ENCODE measurements at regions not wholly inside any gene's neighbourhood (a gene's known extent, or its start where the extent isn't known, plus 50 kb on each side); places are given as distances from the start of the nearest gene placed in this dataset.

GRCh38 chr7:51467384-51468017 is 150.9 kb upstream of the COBL start:
- Histone ChIP-seq H3K9me3 (ENCODE audit: control insufficient read depth, low read length) (no peaks in the 10 kb centered on the region), H3K79me1 (replicated peaks; ENCODE audit: low read length, poor library complexity, severe bottlenecking) (no peaks in the 10 kb centered on the region), H4K91ac (ENCODE audit: low read length) (no peak overlapping the region), H3K4ac (ENCODE audit: low read depth in 1 of 2, low read length in 2 of 2) (no peak overlapping the region), H3K18ac (ENCODE audit: low read depth in 1 of 2, low read length in 2 of 2) (no peak overlapping the region), H2BK12ac (ENCODE audit: low read length in 2 of 2) (no peak overlapping the region), H2BK5ac (ENCODE audit: low read depth, low read length, poor library complexity, severe bottlenecking) (no peak overlapping the region), H3K36me3 (ENCODE audit: control insufficient read depth in 1 of 2, insufficient read depth in 2 of 2, low read depth in 1 of 2, low read length in 2 of 2) (no peaks in the 10 kb centered on the region), H3K9ac (ENCODE audit: low read length) (no peak overlapping the region), H2AFZ (ENCODE audit: low read depth, low read length) (no peak overlapping the region), H3K4me1 (ENCODE audit: control insufficient read depth, insufficient read depth, low read depth, low read length) (no peaks in the 10 kb centered on the region), H2BK15ac (ENCODE audit: low read depth, poor library complexity, severe bottlenecking) (no peak overlapping the region), H2BK120ac (ENCODE audit: low read depth, low read length) (no peak overlapping the region), H3K4me2 (ENCODE audit: low read length, poor library complexity, severe bottlenecking) (no peak overlapping the region), H3K14ac (ENCODE audit: low read length in 2 of 2) (no peak overlapping the region), H3K4me3 (ENCODE audit: insufficient read depth in 1 of 2, low read depth in 1 of 2, low read length in 2 of 2) (no peak overlapping the region), H3K23ac (ENCODE audit: low read length in 2 of 2) (no peak overlapping the region), H4K8ac (ENCODE audit: low read length) (no peak overlapping the region), H3K27ac (ENCODE audit: low read length, poor library complexity, severe bottlenecking) (no peak overlapping the region), H2AK5ac (ENCODE audit: low read length, severe bottlenecking) (no peak overlapping the region), H3K27me3 (ENCODE audit: control insufficient read depth in 1 of 2, insufficient read depth in 1 of 2, low read length in 2 of 2) (peaks cover 0 to 5% of the 10 kb centered on the region in 2 experiments)
- WGBS = 33% methylated on average over 2 of the region's 2 CpGs
- no peak for DNase-seq

GRCh38 chr7:51459809-51460208 is 143.2 kb upstream of the COBL start:
- Histone ChIP-seq H3K27me3 (ENCODE audit: control insufficient read depth in 1 of 2, insufficient read depth in 1 of 2, low read length in 2 of 2) (no peaks in the 10 kb centered on the region), H4K8ac (ENCODE audit: low read length) (no peak overlapping the region), H2BK15ac (ENCODE audit: low read depth, poor library complexity, severe bottlenecking) (no peak overlapping the region), H3K23ac (ENCODE audit: low read length in 2 of 2) (no peak overlapping the region), H3K27ac (ENCODE audit: low read length, poor library complexity, severe bottlenecking) (no peak overlapping the region), H3K9me3 (ENCODE audit: control insufficient read depth, low read length) (no peaks in the 10 kb centered on the region), H3K14ac (ENCODE audit: low read length in 2 of 2) (no peak overlapping the region), H3K79me1 (replicated peaks; ENCODE audit: low read length, poor library complexity, severe bottlenecking) (no peaks in the 10 kb centered on the region), H3K4me3 (ENCODE audit: insufficient read depth in 1 of 2, low read depth in 1 of 2, low read length in 2 of 2) (no peak overlapping the region), H4K91ac (ENCODE audit: low read length) (no peak overlapping the region), H3K9ac (ENCODE audit: low read length) (no peak overlapping the region), H3K4me2 (ENCODE audit: low read length, poor library complexity, severe bottlenecking) (no peak overlapping the region), H2BK120ac (ENCODE audit: low read depth, low read length) (no peak overlapping the region), H2AK5ac (ENCODE audit: low read length, severe bottlenecking) (no peak overlapping the region), H3K4ac (ENCODE audit: low read depth in 1 of 2, low read length in 2 of 2) (no peak overlapping the region), H2BK5ac (ENCODE audit: low read depth, low read length, poor library complexity, severe bottlenecking) (no peak overlapping the region), H2BK12ac (ENCODE audit: low read length in 2 of 2) (no peak overlapping the region), H2AFZ (ENCODE audit: low read depth, low read length) (no peak overlapping the region), H3K36me3 (ENCODE audit: control insufficient read depth in 1 of 2, insufficient read depth in 2 of 2, low read depth in 1 of 2, low read length in 2 of 2) (no peaks in the 10 kb centered on the region), H3K4me1 (ENCODE audit: control insufficient read depth, insufficient read depth, low read depth, low read length) (no peaks in the 10 kb centered on the region), H3K18ac (ENCODE audit: low read depth in 1 of 2, low read length in 2 of 2) (no peak overlapping the region)
- WGBS = 71% methylated on average over 4 of the region's 4 CpGs
- no peak for DNase-seq

DNA sequence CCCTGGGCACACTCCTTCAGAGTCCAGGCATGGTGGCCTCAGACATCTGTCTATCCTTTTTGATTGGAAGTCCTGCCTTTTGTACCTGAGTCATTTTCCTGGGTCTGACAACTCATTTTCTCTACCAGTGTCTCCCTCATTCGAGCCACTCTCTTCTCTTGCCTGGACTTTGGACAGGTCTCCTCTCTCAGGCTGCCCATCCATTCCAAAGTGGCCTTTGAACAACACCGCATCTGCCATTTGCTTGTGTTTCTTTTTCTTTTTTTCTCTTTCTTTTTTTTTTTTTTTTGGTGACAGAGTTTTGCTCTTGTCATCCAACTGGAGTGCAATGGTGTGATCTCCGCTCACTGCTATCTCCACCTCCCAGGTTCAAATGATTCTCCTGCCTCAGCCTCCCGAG is 142.1 kb upstream of the COBL start:
- no peak overlapping the region for H3K4me3 ChIP-seq (ENCODE audit: insufficient read depth in 1 of 2, low read depth in 1 of 2, low read length in 2 of 2)
- no peak for DNase-seq
- H2AFZ ChIP-seq (ENCODE audit: low read depth, low read length) = no peak overlapping the region
- no peak overlapping the region for H2BK5ac ChIP-seq (ENCODE audit: low read depth, low read length, poor library complexity, severe bottlenecking)
- H3K9ac ChIP-seq (ENCODE audit: low read length) = no peak overlapping the region
- H3K4ac ChIP-seq (ENCODE audit: low read depth in 1 of 2, low read length in 2 of 2) = no peak overlapping the region
- no peak overlapping the region for H3K4me2 ChIP-seq (ENCODE audit: low read length, poor library complexity, severe bottlenecking)
- H4K8ac ChIP-seq (ENCODE audit: low read length) = no peak overlapping the region
- no peaks in the 10 kb centered on the region for H3K9me3 ChIP-seq (ENCODE audit: control insufficient read depth, low read length)
- H2AK5ac ChIP-seq (ENCODE audit: low read length, severe bottlenecking) = no peak overlapping the region
- no peak overlapping the region for H3K27ac ChIP-seq (ENCODE audit: low read length, poor library complexity, severe bottlenecking)
- no peak overlapping the region for H3K14ac ChIP-seq (ENCODE audit: low read length in 2 of 2)
- no peak overlapping the region for H4K91ac ChIP-seq (ENCODE audit: low read length)
- no peaks in the 10 kb centered on the region for H3K36me3 ChIP-seq (ENCODE audit: control insufficient read depth in 1 of 2, insufficient read depth in 2 of 2, low read depth in 1 of 2, low read length in 2 of 2)
- no peak overlapping the region for H2BK12ac ChIP-seq (ENCODE audit: low read length in 2 of 2)
- H3K4me1 ChIP-seq (ENCODE audit: control insufficient read depth, insufficient read depth, low read depth, low read length) = no peaks in the 10 kb centered on the region
- no peaks in the 10 kb centered on the region for H3K79me1 ChIP-seq (replicated peaks; ENCODE audit: low read length, poor library complexity, severe bottlenecking)
- H3K27me3 ChIP-seq (ENCODE audit: control insufficient read depth in 1 of 2, insufficient read depth in 1 of 2, low read length in 2 of 2) = no peaks in the 10 kb centered on the region
- WGBS = 45% methylated on average over 2 of the region's 4 CpGs
- no peak overlapping the region for H3K18ac ChIP-seq (ENCODE audit: low read depth in 1 of 2, low read length in 2 of 2)
- H2BK120ac ChIP-seq (ENCODE audit: low read depth, low read length) = no peak overlapping the region
- no peak overlapping the region for H3K23ac ChIP-seq (ENCODE audit: low read length in 2 of 2)
- H2BK15ac ChIP-seq (ENCODE audit: low read depth, poor library complexity, severe bottlenecking) = no peak overlapping the region

- no peak overlapping the region for H3K4me2 ChIP-seq (ENCODE audit: low read length, poor library complexity, severe bottlenecking)
- no peak overlapping the region for H2BK120ac ChIP-seq (ENCODE audit: low read depth, low read length)
- no peak overlapping the region for H2BK12ac ChIP-seq (ENCODE audit: low read length in 2 of 2)
- 78% methylated on average over 5 of the region's 5 CpGs for WGBS
- no peaks in the 10 kb centered on the region for H3K27me3 ChIP-seq (ENCODE audit: control insufficient read depth in 1 of 2, insufficient read depth in 1 of 2, low read length in 2 of 2)
- H4K8ac ChIP-seq (ENCODE audit: low read length) = no peak overlapping the region
- no peak overlapping the region for H2BK5ac ChIP-seq (ENCODE audit: low read depth, low read length, poor library complexity, severe bottlenecking)
- no peak overlapping the region for H3K27ac ChIP-seq (ENCODE audit: low read length, poor library complexity, severe bottlenecking)
- H3K9me3 ChIP-seq (ENCODE audit: control insufficient read depth, low read length) = no peaks in the 10 kb centered on the region
- no peaks in the 10 kb centered on the region for H3K4me1 ChIP-seq (ENCODE audit: control insufficient read depth, insufficient read depth, low read depth, low read length)
- no peak overlapping the region for H2AK5ac ChIP-seq (ENCODE audit: low read length, severe bottlenecking)
- H3K79me1 ChIP-seq (replicated peaks; ENCODE audit: low read length, poor library complexity, severe bottlenecking) = no peaks in the 10 kb centered on the region
- no peak overlapping the region for H4K91ac ChIP-seq (ENCODE audit: low read length)
- H3K9ac ChIP-seq (ENCODE audit: low read length) = no peak overlapping the region
- no peaks in the 10 kb centered on the region for H3K36me3 ChIP-seq (ENCODE audit: control insufficient read depth in 1 of 2, insufficient read depth in 2 of 2, low read depth in 1 of 2, low read length in 2 of 2)
- no peak overlapping the region for H2BK15ac ChIP-seq (ENCODE audit: low read depth, poor library complexity, severe bottlenecking)
- no peak overlapping the region for H2AFZ ChIP-seq (ENCODE audit: low read depth, low read length)
- H3K23ac ChIP-seq (ENCODE audit: low read length in 2 of 2) = no peak overlapping the region
- H3K18ac ChIP-seq (ENCODE audit: low read depth in 1 of 2, low read length in 2 of 2) = no peak overlapping the region
- no peak overlapping the region for H3K4me3 ChIP-seq (ENCODE audit: insufficient read depth in 1 of 2, low read depth in 1 of 2, low read length in 2 of 2)
- H3K4ac ChIP-seq (ENCODE audit: low read depth in 1 of 2, low read length in 2 of 2) = no peak overlapping the region
- no peak for DNase-seq
- H3K14ac ChIP-seq (ENCODE audit: low read length in 2 of 2) = no peak overlapping the region
Measured at GRCh38 chr7:51457079-51457478, 140.5 kb upstream of the COBL start.

All from mesenchymal stem cell (in vitro differentiated cells and primary cell).